GM11168 (cell line): ENCODE measurements at regions not wholly inside any gene's neighbourhood (a gene's known extent, or its start where the extent isn't known, plus 50 kb on each side); places are given as distances from the start of the nearest gene placed in this dataset.
"Not testable (repeated sequence)": the region's sequence is repeated elsewhere in the genome, so short reads cannot be mapped to it uniquely, and the experiment has no call there.

Experiments
- in situ Hi-C: fragments of 300-500 bp; cut with MboI; formaldehyde crosslinking; loops from one replicate; pipeline ENCODE4 v1.12.0; 2022; ENCODE audit warnings: low sequenced_read_pairs; ENCODE audit not compliant: unreplicated experiment

- in situ Hi-C loops, result no loop called here
These were observed 89.8 kb upstream of the TLE4 start for GRCh38 chr9:79481846-79482477.

- in situ Hi-C loops, result no loop called here
These were observed 86.5 kb upstream of the TLE4 start for GRCh38 chr9:79485258-79485657.

GRCh38 chr9:79489261-79490000, 82.3 kb upstream of the TLE4 start:
- in situ Hi-C loops, result no loop called here

- in situ Hi-C loops, result no loop called here
These were observed 81.0 kb upstream of the TLE4 start for GRCh38 chr9:79490657-79491248.

GRCh38 chr9:79492092-79493009, 79.4 kb upstream of the TLE4 start:
- in situ Hi-C loops, result no loop called here

- in situ Hi-C loops, result not testable (repeated sequence)
These were observed 71.4 kb upstream of the TLE4 start for GRCh38 chr9:79500196-79500864.

GRCh38 chr9:79501546-79501945, 70.2 kb upstream of the TLE4 start:
- in situ Hi-C loops, result no loop called here

- in situ Hi-C loops, result no loop called here
These were observed 64.0 kb upstream of the TLE4 start for GRCh38 chr9:79507801-79508200.

- in situ Hi-C loops, result no loop called here
These were observed 59.5 kb upstream of the TLE4 start for GRCh38 chr9:79512251-79512650.
